ENCODE measurements at regions not wholly inside any gene's neighbourhood (a gene's known extent, or its start where the extent isn't known, plus 50 kb on each side); places are given as distances from the start of the nearest gene placed in this dataset.

GRCh38 chr10:9939716-9940115 is 1078.0 kb upstream of the CELF2 start:
- Histone ChIP-seq H3K4me2 (no peak overlapping the region), H3K9me3 (no peaks in the 10 kb centered on the region), H3K4me1 (no peaks in the 10 kb centered on the region), H3K4me3 (no peak overlapping the region), H3K27ac (no peak overlapping the region)
- TF ChIP-seq NFE2L2 (conservative IDR thresholded peaks at IDR 0.05; ENCODE audit: low read length) = no peak
- no peak for TF ChIP-seq EHMT2 (IDR thresholded peaks at IDR 0.05; ENCODE audit: low read depth)
- no peak for TF ChIP-seq CHD4 (IDR thresholded peaks at IDR 0.05; ENCODE audit: borderline replicate concordance)
- TF ChIP-seq HES2 (IDR thresholded peaks at IDR 0.05) = no peak
- no peak for TF ChIP-seq BHLHE40 (IDR thresholded peaks at IDR 0.05; ENCODE audit: low read depth, low read length)
- TF ChIP-seq REST (IDR thresholded peaks at IDR 0.05) = no peak
- TF ChIP-seq SREBF2 (IDR thresholded peaks at IDR 0.05) = no peak
- no peak for TF ChIP-seq HEYL (CRISPR knock-in tag; IDR thresholded peaks at IDR 0.05)
- TF ChIP-seq POLR2A (IDR thresholded peaks at IDR 0.05; ENCODE audit: low read length) = no peak
- ChIA-PET POLR2A (no interaction called here), CTCF (no interaction called here)
- WGBS (ENCODE audit: missing lambda C conversion rate) = 7% methylated on average over 2 of the region's 2 CpGs
- DNase-seq (ENCODE audit: low read depth in 1 of 2, low spot score in 1 of 2) (no peak), ATAC-seq (no peak), FAIRE-seq (no peak)

GRCh38 chr10:9944690-9945089 is 1073.0 kb upstream of the CELF2 start:
- H3K4me3 ChIP-seq = no peak overlapping the region
- POLR2A ChIA-PET = no interaction called here
- CTCF ChIA-PET = no interaction called here
- TF ChIP-seq SMC3 (IDR thresholded peaks at IDR 0.05) = no peak
- no peak for TF ChIP-seq HEYL (CRISPR knock-in tag; IDR thresholded peaks at IDR 0.05)
- TF ChIP-seq POLR2A (IDR thresholded peaks at IDR 0.05; ENCODE audit: low read length) = no peak
- no peak for TF ChIP-seq SREBF2 (IDR thresholded peaks at IDR 0.05)
- no peak for TF ChIP-seq RFX5 (IDR thresholded peaks at IDR 0.05)
- no peak for TF ChIP-seq ATOH8 (CRISPR knock-in tag; IDR thresholded peaks at IDR 0.05; ENCODE audit: low read depth)
- TF ChIP-seq FOXS1 (CRISPR knock-in tag; IDR thresholded peaks at IDR 0.05) = no peak
- TF ChIP-seq PBX3 (IDR thresholded peaks at IDR 0.05) = no peak
- TF ChIP-seq ZC3H11A (IDR thresholded peaks at IDR 0.05) = no peak
- TF ChIP-seq HES2 (IDR thresholded peaks at IDR 0.05) = no peak
- H3K9me3 ChIP-seq = no peaks in the 10 kb centered on the region
- no peak overlapping the region for H3K4me2 ChIP-seq
- DNase-seq (ENCODE audit: low read depth in 1 of 2, low spot score in 1 of 2) (no peak), ATAC-seq (no peak), FAIRE-seq (no peak)
- no peak overlapping the region for H3K27ac ChIP-seq
- H3K4me1 ChIP-seq = no peaks in the 10 kb centered on the region

- CTCF ChIA-PET = no interaction called here
- POLR2A ChIA-PET = no interaction called here
- no peak for FAIRE-seq
- no peak for ATAC-seq
- no peak for DNase-seq (ENCODE audit: low read depth in 1 of 2, low spot score in 1 of 2)
- WGBS (ENCODE audit: missing lambda C conversion rate) = 2% methylated on average over 2 of the region's 2 CpGs
- no peak overlapping the region for H3K4me2 ChIP-seq
- no peaks in the 10 kb centered on the region for H3K4me1 ChIP-seq
- H3K4me3 ChIP-seq = no peak overlapping the region
- no peaks in the 10 kb centered on the region for H3K9me3 ChIP-seq
- H3K27ac ChIP-seq = no peak overlapping the region
- TF ChIP-seq SREBF2 (IDR thresholded peaks at IDR 0.05) (no peak), MYC (IDR thresholded peaks at IDR 0.05; ENCODE audit: borderline replicate concordance, low read length) (no peak), E2F6 (IDR thresholded peaks at IDR 0.05; ENCODE audit: borderline replicate concordance, low read depth) (no peak), FOXS1 (CRISPR knock-in tag; IDR thresholded peaks at IDR 0.05) (no peak), USF2 (IDR thresholded peaks at IDR 0.05) (no peak), HDAC2 (IDR thresholded peaks at IDR 0.05) (no peak), CTCF (IDR thresholded peaks at IDR 0.05) (no peak), PBX3 (IDR thresholded peaks at IDR 0.05) (no peak), GATA3 (IDR thresholded peaks at IDR 0.05; ENCODE audit: borderline replicate concordance) (no peak), HOXA7 (CRISPR knock-in tag; IDR thresholded peaks at IDR 0.05) (no peak), KDM1A (IDR thresholded peaks at IDR 0.05; ENCODE audit: low read depth) (no peak), RARB (CRISPR knock-in tag; IDR thresholded peaks at IDR 0.05) (no peak), HOXB13 (CRISPR knock-in tag; IDR thresholded peaks at IDR 0.05; ENCODE audit: low read depth) (no peak)
Observed at GRCh38 chr10:9950070-9950469, 1067.6 kb upstream of the CELF2 start.
